ENCODE measurements at regions not wholly inside any gene's neighbourhood (a gene's known extent, or its start where the extent isn't known, plus 50 kb on each side); places are given as distances from the start of the nearest gene placed in this dataset.
"Not testable (repeated sequence)": the region's sequence is repeated elsewhere in the genome, so short reads cannot be mapped to it uniquely, and the experiment has no call there.

DNA sequence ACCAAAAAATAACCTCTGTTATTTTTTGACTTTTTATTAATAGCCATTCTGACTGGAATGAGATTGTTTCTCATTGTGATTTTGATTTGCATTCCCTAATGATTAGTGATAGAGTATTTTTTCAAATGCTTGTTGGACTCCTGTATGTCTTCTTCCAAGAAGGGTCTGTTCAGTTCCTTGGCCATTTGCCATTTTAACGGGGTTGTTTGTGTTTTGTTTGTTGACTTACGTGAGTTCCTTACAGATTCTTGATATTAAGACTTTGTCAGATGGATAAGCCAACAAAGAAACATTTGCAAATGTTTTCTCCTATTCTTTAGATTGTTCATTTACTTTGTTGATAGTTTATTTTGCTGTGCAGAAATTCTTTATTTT lies 651.6 kb upstream of the LRFN5 start:
- H3K27me3 ChIP-seq: no peaks in the 10 kb centered on the region
- H3K36me3 ChIP-seq: no peaks in the 10 kb centered on the region
- H3K9me3 ChIP-seq: peaks cover 0 to 11% (median 5%) of the 10 kb centered on the region in 4 donors
- intact Hi-C loops (cut with DNase I; ENCODE audit: low total_unique reads): no loop called here
- no peak overlapping the region for H3K4me3 ChIP-seq
- 25 to 57% (median 43%) methylated on average over 2 of the region's 2 CpGs for WGBS, 5 donors
- no peaks in the 10 kb centered on the region for H3K4me1 ChIP-seq
- no peak for TF ChIP-seq POLR2A (IDR thresholded peaks at IDR 0.05)
- no peak for TF ChIP-seq CTCF (IDR thresholded peaks at IDR 0.05)
- TF ChIP-seq POLR2AphosphoS5 (IDR thresholded peaks at IDR 0.05): no peak
- no peak for TF ChIP-seq EP300 (IDR thresholded peaks at IDR 0.05)
- H3K27ac ChIP-seq: no peak overlapping the region
- DNase-seq: no peak

- H3K4me1 ChIP-seq; H3K4me3 ChIP-seq; H3K36me3 ChIP-seq; H3K9me3 ChIP-seq; DNase-seq; H3K27me3 ChIP-seq; H3K27ac ChIP-seq; intact Hi-C loops (cut with DNase I; ENCODE audit: low total_unique reads): not testable (repeated sequence)
- 66 to 90% (median 85%) methylated on average over 26 to 34 of the region's 34 CpGs for WGBS, 5 donors
Measured at GRCh38 chr14:40954448-40955130, 652.1 kb upstream of the LRFN5 start.

DNA sequence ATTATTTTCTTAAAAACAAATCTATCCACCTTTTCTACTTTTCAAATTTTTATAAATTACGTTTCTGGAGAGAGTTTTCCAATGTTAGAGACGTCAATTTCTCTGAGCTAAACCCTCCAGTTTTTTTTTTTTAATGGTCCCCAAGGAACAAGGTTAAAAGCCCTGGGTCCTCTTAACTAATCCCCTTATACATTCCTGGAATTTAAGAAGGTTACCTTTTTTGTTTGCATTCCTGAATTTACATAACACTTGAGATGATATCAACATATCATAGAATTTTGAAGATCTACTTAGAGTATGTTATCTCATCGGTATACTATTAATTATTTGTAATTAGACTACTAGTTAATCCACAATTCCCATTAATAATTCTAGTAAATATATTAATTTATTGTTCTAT lies 662.2 kb upstream of the LRFN5 start:
- H3K4me1 ChIP-seq: no peaks in the 10 kb centered on the region
- intact Hi-C loops (cut with DNase I; ENCODE audit: low total_unique reads): no loop called here
- H3K9me3 ChIP-seq: no peaks in the 10 kb centered on the region
- DNase-seq: no peak
- no peak overlapping the region for H3K4me3 ChIP-seq
- no peaks in the 10 kb centered on the region for H3K36me3 ChIP-seq
- H3K27me3 ChIP-seq: no peaks in the 10 kb centered on the region
- TF ChIP-seq POLR2AphosphoS5 (IDR thresholded peaks at IDR 0.05): no peak
- no peak overlapping the region for H3K27ac ChIP-seq
- 31 to 43% (median 37%) methylated on average over 3 of the region's 3 CpGs for WGBS, 5 donors

GRCh38 chr14:40936861-40937260 lies 669.8 kb upstream of the LRFN5 start:
- DNase-seq: no peak
- WGBS, 5 donors: 91 to 100% (median 93%) methylated on average over 1 of the region's 1 CpG
- intact Hi-C loops (cut with DNase I; ENCODE audit: low total_unique reads): no loop called here
- Histone ChIP-seq H3K4me3 (no peak overlapping the region), H3K36me3 (no peaks in the 10 kb centered on the region), H3K9me3 (no peaks in the 10 kb centered on the region), H3K27ac (no peak overlapping the region), H3K4me1 (no peaks in the 10 kb centered on the region), H3K27me3 (no peaks in the 10 kb centered on the region)
- TF ChIP-seq CTCF (IDR thresholded peaks at IDR 0.05): no peak
- no peak for TF ChIP-seq EP300 (IDR thresholded peaks at IDR 0.05)
- no peak for TF ChIP-seq POLR2A (IDR thresholded peaks at IDR 0.05)
- TF ChIP-seq POLR2AphosphoS5 (IDR thresholded peaks at IDR 0.05): no peak

DNA sequence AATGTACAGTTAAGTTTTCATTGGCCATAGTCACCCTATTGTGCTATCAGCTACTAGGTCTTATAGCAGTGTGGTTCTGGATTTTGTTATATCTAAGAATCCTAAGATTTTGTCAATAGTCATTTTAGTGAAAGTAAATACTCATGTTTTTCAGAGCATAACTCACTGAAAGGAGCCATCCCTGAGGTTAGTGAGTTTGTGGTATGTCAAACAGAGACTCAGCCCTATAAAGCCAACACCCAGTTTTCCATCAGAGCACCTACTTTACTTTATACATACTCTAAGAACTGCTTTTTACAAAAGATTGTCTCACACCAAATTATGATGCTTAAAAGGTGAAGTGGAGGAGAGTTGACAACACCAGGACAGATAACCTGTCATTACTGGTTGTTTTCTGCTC lies 686.3 kb upstream of the LRFN5 start:
- Histone ChIP-seq H3K27ac (no peak overlapping the region), H3K36me3 (no peaks in the 10 kb centered on the region), H3K27me3 (no peaks in the 10 kb centered on the region), H3K9me3 (peaks cover 0 to 3% (median 0%) of the 10 kb centered on the region in 4 donors), H3K4me1 (no peaks in the 10 kb centered on the region), H3K4me3 (no peak overlapping the region)
- intact Hi-C loops (cut with DNase I; ENCODE audit: low total_unique reads): no loop called here
- TF ChIP-seq POLR2A (IDR thresholded peaks at IDR 0.05): no peak
- no peak for DNase-seq

DNA sequence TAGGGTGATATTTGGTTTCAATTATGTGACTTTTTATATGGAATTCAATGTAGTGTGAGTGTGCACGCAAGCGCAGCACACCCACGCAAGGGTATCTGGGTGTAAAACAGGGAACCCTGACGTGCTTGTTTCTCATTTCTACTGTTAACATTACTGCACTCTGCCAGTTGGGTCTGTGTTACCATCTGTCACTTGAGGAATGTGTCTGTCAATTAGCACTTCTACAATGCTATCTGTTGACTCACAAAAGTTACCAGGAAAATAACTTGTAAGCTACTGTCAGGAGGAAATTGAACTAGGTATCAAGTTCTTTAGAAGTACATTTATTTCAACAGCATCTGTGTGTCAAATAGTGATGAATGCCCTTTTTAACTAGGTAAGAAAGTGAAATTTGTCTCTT lies 695.5 kb upstream of the LRFN5 start:
- no peak for TF ChIP-seq POLR2A (IDR thresholded peaks at IDR 0.05)
- intact Hi-C loops (cut with DNase I; ENCODE audit: low total_unique reads): no loop called here
- WGBS, 5 donors: 84 to 93% (median 91%) methylated on average over 4 of the region's 4 CpGs
- H3K27ac ChIP-seq: no peak overlapping the region
- no peaks in the 10 kb centered on the region for H3K27me3 ChIP-seq
- no peak for DNase-seq
- no peaks in the 10 kb centered on the region for H3K9me3 ChIP-seq
- no peaks in the 10 kb centered on the region for H3K36me3 ChIP-seq
- no peak overlapping the region for H3K4me3 ChIP-seq
- H3K4me1 ChIP-seq: no peaks in the 10 kb centered on the region

All from stomach (tissue), 8 donors.